ENCODE measurements at regions not wholly inside any gene's neighbourhood (a gene's known extent, or its start where the extent isn't known, plus 50 kb on each side); places are given as distances from the start of the nearest gene placed in this dataset.

- TF ChIP-seq SPI1 (IDR thresholded peaks at IDR 0.05; ENCODE audit: low read depth, low read length): no peak
- TF ChIP-seq POLR2A (IDR thresholded peaks at IDR 0.05; ENCODE audit: low read depth, low read length): no peak
- TF ChIP-seq POLR2AphosphoS5 (IDR thresholded peaks at IDR 0.05; ENCODE audit: low read depth, low read length): no peak
- TF ChIP-seq PAX5 (IDR thresholded peaks at IDR 0.05; ENCODE audit: insufficient read depth, low read length, severe bottlenecking): no peak
- no peak for TF ChIP-seq TAF1 (IDR thresholded peaks at IDR 0.05; ENCODE audit: low read depth, low read length)
- no peak for TF ChIP-seq POU2F2 (IDR thresholded peaks at IDR 0.05; ENCODE audit: low read depth, low read length)
Observed at GRCh38 chr20:50257860-50258259, 67.2 kb downstream of the CEBPB start.
